ENCODE measurements at regions not wholly inside any gene's neighbourhood (a gene's known extent, or its start where the extent isn't known, plus 50 kb on each side); places are given as distances from the start of the nearest gene placed in this dataset.
"Not testable (repeated sequence)": the region's sequence is repeated elsewhere in the genome, so short reads cannot be mapped to it uniquely, and the experiment has no call there.

DNA sequence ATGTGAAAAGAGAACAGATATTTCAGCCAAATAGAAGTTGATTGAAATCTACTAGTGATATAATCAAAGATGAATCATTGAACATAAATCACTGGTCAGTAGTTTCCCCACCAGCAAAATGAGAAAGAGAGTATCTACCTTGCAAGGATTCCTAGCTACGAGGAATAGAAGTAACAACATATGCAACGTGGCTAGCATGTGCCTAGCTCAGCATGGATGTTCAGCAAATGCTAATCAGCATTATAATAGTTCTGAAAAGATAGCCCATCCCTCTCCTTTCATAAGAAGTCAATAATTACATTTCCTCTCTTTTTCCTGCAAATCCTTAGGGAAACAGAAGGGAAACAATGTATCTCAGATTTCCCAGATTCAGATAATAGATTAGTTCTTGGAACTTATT is 417.2 kb downstream of the SATB2 start:
- no peak overlapping the region for H3K27ac ChIP-seq (ENCODE audit: extremely low read depth, low read depth, low read length)
- no peaks in the 10 kb centered on the region for H4K20me1 ChIP-seq (replicated peaks; ENCODE audit: control insufficient read depth, insufficient read depth, low read length)
- no peaks in the 10 kb centered on the region for H3K36me3 ChIP-seq (ENCODE audit: control insufficient read depth, insufficient read depth, low read length)
- no peak for TF ChIP-seq GABPA (tag; conservative IDR thresholded peaks at IDR 0.05; ENCODE audit: low read depth)
- TF ChIP-seq BHLHE40 (IDR thresholded peaks at IDR 0.05; ENCODE audit: low read length) = no peak
- no peak for TF ChIP-seq SIN3A (IDR thresholded peaks at IDR 0.05; ENCODE audit: borderline replicate concordance in 2 of 2, control insufficient read depth in 1 of 2, low read depth in 2 of 2, low read length in 2 of 2)
- TF ChIP-seq HNRNPK (IDR thresholded peaks at IDR 0.05; ENCODE audit: low read depth, low read length, poor library complexity, severe bottlenecking) = no peak
- TF ChIP-seq GATA2 (CRISPR knock-in tag; IDR thresholded peaks at IDR 0.05) = no peak
- no peak for TF ChIP-seq ZNF311 (CRISPR knock-in tag; IDR thresholded peaks at IDR 0.05)
- TF ChIP-seq, protein P1, sequence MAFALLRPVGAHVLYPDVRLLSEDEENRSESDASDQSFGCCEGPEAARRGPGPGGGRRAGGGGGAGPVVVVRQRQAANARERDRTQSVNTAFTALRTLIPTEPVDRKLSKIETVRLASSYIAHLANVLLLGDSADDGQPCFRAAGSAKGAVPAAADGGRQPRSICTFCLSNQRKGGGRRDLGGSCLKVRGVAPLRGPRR (CRISPR knock-in tag; IDR thresholded peaks at IDR 0.05) = no peak
- no peak for TF ChIP-seq TEAD2 (tag; IDR thresholded peaks at IDR 0.05)
- TF ChIP-seq CSDE1 (IDR thresholded peaks at IDR 0.05) = no peak
- TF ChIP-seq RBM14 (IDR thresholded peaks at IDR 0.05; ENCODE audit: borderline replicate concordance, insufficient read depth, low read depth, low read length) = no peak
- no peak for TF ChIP-seq BRD9 (IDR thresholded peaks at IDR 0.05; ENCODE audit: low read depth, partially characterized antibody)
- no peak for TF ChIP-seq SMARCC2 (IDR thresholded peaks at IDR 0.05; ENCODE audit: low read depth)
- no peak for TF ChIP-seq TSC22D4 (tag; IDR thresholded peaks at IDR 0.05)
- TF ChIP-seq, protein P2, sequence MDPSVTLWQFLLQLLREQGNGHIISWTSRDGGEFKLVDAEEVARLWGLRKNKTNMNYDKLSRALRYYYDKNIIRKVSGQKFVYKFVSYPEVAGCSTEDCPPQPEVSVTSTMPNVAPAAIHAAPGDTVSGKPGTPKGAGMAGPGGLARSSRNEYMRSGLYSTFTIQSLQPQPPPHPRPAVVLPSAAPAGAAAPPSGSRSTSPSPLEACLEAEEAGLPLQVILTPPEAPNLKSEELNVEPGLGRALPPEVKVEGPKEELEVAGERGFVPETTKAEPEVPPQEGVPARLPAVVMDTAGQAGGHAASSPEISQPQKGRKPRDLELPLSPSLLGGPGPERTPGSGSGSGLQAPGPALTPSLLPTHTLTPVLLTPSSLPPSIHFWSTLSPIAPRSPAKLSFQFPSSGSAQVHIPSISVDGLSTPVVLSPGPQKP (CRISPR knock-in tag; IDR thresholded peaks at IDR 0.05) = no peak
- TF ChIP-seq, protein P3, sequence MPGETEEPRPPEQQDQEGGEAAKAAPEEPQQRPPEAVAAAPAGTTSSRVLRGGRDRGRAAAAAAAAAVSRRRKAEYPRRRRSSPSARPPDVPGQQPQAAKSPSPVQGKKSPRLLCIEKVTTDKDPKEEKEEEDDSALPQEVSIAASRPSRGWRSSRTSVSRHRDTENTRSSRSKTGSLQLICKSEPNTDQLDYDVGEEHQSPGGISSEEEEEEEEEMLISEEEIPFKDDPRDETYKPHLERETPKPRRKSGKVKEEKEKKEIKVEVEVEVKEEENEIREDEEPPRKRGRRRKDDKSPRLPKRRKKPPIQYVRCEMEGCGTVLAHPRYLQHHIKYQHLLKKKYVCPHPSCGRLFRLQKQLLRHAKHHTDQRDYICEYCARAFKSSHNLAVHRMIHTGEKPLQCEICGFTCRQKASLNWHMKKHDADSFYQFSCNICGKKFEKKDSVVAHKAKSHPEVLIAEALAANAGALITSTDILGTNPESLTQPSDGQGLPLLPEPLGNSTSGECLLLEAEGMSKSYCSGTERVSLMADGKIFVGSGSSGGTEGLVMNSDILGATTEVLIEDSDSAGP (CRISPR knock-in tag; IDR thresholded peaks at IDR 0.05) = no peak
- H3K4me2 ChIP-seq (ENCODE audit: insufficient read depth, low read length) = no peak overlapping the region
- H3K9me1 ChIP-seq (ENCODE audit: control insufficient read depth, insufficient read depth, low read length) = no peaks in the 10 kb centered on the region
- H3K4me1 ChIP-seq (replicated peaks in 1 of 2; ENCODE audit: control insufficient read depth in 2 of 2, insufficient read depth in 2 of 2, low read length in 2 of 2) = no peaks in the 10 kb centered on the region
- no peak for DNase-seq (ENCODE audit: extremely low read depth in 1 of 4, low spot score in 3 of 4)
- in situ Hi-C loops (cut with MboI) = no loop called here
- ATAC-seq = no peak
- ChIA-PET CTCF (ENCODE audit: low intra/inter-chr PET ratio) (no interaction called here), POLR2A (no interaction called here)
- no peaks in the 10 kb centered on the region for H3K9me3 ChIP-seq (replicated peaks; ENCODE audit: control insufficient read depth, insufficient read depth, low read depth, low read length)
- intact Hi-C loops (cut with micrococcal nuclease) = no loop called here
- H3K27me3 ChIP-seq (ENCODE audit: control insufficient read depth in 2 of 2, insufficient read depth in 2 of 2, low read length in 2 of 2) = no peaks in the 10 kb centered on the region
- H3K79me2 ChIP-seq (ENCODE audit: control insufficient read depth, insufficient read depth, low read length) = no peaks in the 10 kb centered on the region
- no TSS peak for BruUV-seq (replicated peaks)
- no peak overlapping the region for H3K9ac ChIP-seq (ENCODE audit: insufficient read depth in 1 of 2, low read depth in 2 of 2, low read length in 2 of 2)
- no peak overlapping the region for H3K4me3 ChIP-seq
- 0% methylated on average over 2 of the region's 2 CpGs for WGBS (ENCODE audit: insufficient coverage, low coverage, missing lambda C conversion rate)
- FAIRE-seq = no peak
- H2AFZ ChIP-seq (ENCODE audit: low read depth, low read length) = no peak overlapping the region

DNA sequence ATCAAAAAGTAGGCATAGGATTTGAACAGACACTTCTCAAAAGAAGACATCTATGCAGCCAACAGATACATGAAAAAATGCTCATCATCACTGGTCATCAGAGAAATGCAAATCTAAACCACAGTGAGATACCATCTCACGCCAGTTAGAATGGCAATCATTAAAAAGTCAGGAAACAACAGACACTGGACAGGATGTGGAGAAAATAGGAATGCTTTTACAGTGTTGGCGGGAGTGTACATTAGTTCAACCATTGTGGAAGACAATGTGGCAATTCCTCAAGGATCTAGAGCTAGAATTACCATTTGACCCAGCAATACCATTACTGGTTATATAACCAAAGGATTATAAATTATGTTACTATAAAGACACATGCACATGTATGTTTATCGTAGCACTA is 424.0 kb downstream of the SATB2 start:
- H3K9me3 ChIP-seq (replicated peaks; ENCODE audit: control insufficient read depth, insufficient read depth, low read depth, low read length); H3K4me1 ChIP-seq (replicated peaks in 1 of 2; ENCODE audit: control insufficient read depth in 2 of 2, insufficient read depth in 2 of 2, low read length in 2 of 2); DNase-seq (ENCODE audit: extremely low read depth in 1 of 4, low spot score in 3 of 4); H3K4me3 ChIP-seq; H4K20me1 ChIP-seq (replicated peaks; ENCODE audit: control insufficient read depth, insufficient read depth, low read length); H2AFZ ChIP-seq (ENCODE audit: low read depth, low read length); ATAC-seq; H3K9ac ChIP-seq (ENCODE audit: insufficient read depth in 1 of 2, low read depth in 2 of 2, low read length in 2 of 2); H3K27ac ChIP-seq (ENCODE audit: extremely low read depth, low read depth, low read length); FAIRE-seq; intact Hi-C loops (cut with micrococcal nuclease); in situ Hi-C loops (cut with MboI); H3K27me3 ChIP-seq (ENCODE audit: control insufficient read depth in 2 of 2, insufficient read depth in 2 of 2, low read length in 2 of 2); H3K36me3 ChIP-seq (ENCODE audit: control insufficient read depth, insufficient read depth, low read length); CTCF ChIA-PET (ENCODE audit: low intra/inter-chr PET ratio); H3K79me2 ChIP-seq (ENCODE audit: control insufficient read depth, insufficient read depth, low read length); BruUV-seq (replicated peaks); H3K4me2 ChIP-seq (ENCODE audit: insufficient read depth, low read length); POLR2A ChIA-PET; H3K9me1 ChIP-seq (ENCODE audit: control insufficient read depth, insufficient read depth, low read length): not testable (repeated sequence)
- WGBS (ENCODE audit: insufficient coverage, low coverage, missing lambda C conversion rate) = 0% methylated on average over 2 of the region's 3 CpGs
